Mesothelial cell of epicardium (in vitro differentiated cells): ENCODE measurements at regions not wholly inside any gene's neighbourhood (a gene's known extent, or its start where the extent isn't known, plus 50 kb on each side); places are given as distances from the start of the nearest gene placed in this dataset.

Experiments
- DNase-seq, 2 experiments: peaks; one replicate each; pipeline ENCODE4 v3.0.0; 2021; ENCODE audit warnings: low spot score in 2 of 2; ENCODE audit not compliant: unreplicated experiment in 2 of 2
- H3K27ac Mint-ChIP-seq: 2 replicates; pipeline ENCODE4 v1.8.0; 2021; ENCODE audit warnings: mixed read lengths
- H3K27me3 Mint-ChIP-seq: 2 replicates; pipeline ENCODE4 v1.8.0; 2021; ENCODE audit warnings: low read depth, mixed read lengths
- H3K36me3 Mint-ChIP-seq: 2 replicates; pipeline ENCODE4 v1.8.0; 2021; ENCODE audit warnings: mixed read lengths
- H3K4me1 Mint-ChIP-seq: 2 replicates; pipeline ENCODE4 v1.8.0; 2021; ENCODE audit warnings: mixed read lengths
- H3K4me3 Mint-ChIP-seq: 2 replicates; pipeline ENCODE4 v1.8.0; 2021; ENCODE audit warnings: mild to moderate bottlenecking, moderate library complexity, mixed read lengths
- H3K9me3 Mint-ChIP-seq: 2 replicates; pipeline ENCODE4 v1.8.0; 2021; ENCODE audit warnings: mixed read lengths
- CTCF ChIP-seq: fragments of 200-600 bp; sonication (generic); IDR thresholded peaks from one replicate; pipeline ENCODE4 v1.5.0; 2021; ENCODE audit warnings: antibody characterized with exemption; ENCODE audit not compliant: unreplicated experiment

GRCh38 chr10:113292743-113293142 lies 260.1 kb upstream of the HABP2 start:
- H3K27me3 Mint-ChIP-seq, result no peaks in the 10 kb centered on the region
- no peak for DNase-seq
- H3K27ac Mint-ChIP-seq, result no peak overlapping the region
- no peak overlapping the region for H3K4me3 Mint-ChIP-seq
- TF ChIP-seq CTCF, result no peak
- H3K36me3 Mint-ChIP-seq, result no peaks in the 10 kb centered on the region
- peaks cover 8% of the 10 kb centered on the region for H3K4me1 Mint-ChIP-seq
- no peaks in the 10 kb centered on the region for H3K9me3 Mint-ChIP-seq

- no peak for DNase-seq
Observed at GRCh38 chr10:113293167-113293566, 259.7 kb upstream of the HABP2 start.

GRCh38 chr10:113294868-113295267 lies 258.0 kb upstream of the HABP2 start:
- H3K4me1 Mint-ChIP-seq, result peaks cover 23% of the 10 kb centered on the region
- no peak overlapping the region for H3K4me3 Mint-ChIP-seq
- no peaks in the 10 kb centered on the region for H3K36me3 Mint-ChIP-seq
- H3K9me3 Mint-ChIP-seq, result no peaks in the 10 kb centered on the region
- H3K27me3 Mint-ChIP-seq, result no peaks in the 10 kb centered on the region
- no peak for TF ChIP-seq CTCF
- H3K27ac Mint-ChIP-seq, result no peak overlapping the region
- no peak for DNase-seq

More at GRCh38 chr10:113293167-113293566, 259.7 kb upstream of the HABP2 start:
- Mint-ChIP-seq H3K4me3 (no peak overlapping the region), H3K27me3 (no peaks in the 10 kb centered on the region), H3K36me3 (no peaks in the 10 kb centered on the region), H3K9me3 (no peaks in the 10 kb centered on the region), H3K27ac (no peak overlapping the region), H3K4me1 (peaks cover 12% of the 10 kb centered on the region)
- TF ChIP-seq CTCF, result no peak

GRCh38 chr10:113297226-113297625 lies 255.6 kb upstream of the HABP2 start:
- no peak for DNase-seq
- no peak overlapping the region for H3K4me3 Mint-ChIP-seq
- no peaks in the 10 kb centered on the region for H3K9me3 Mint-ChIP-seq
- H3K36me3 Mint-ChIP-seq, result no peaks in the 10 kb centered on the region
- no peak overlapping the region for H3K27ac Mint-ChIP-seq
- H3K27me3 Mint-ChIP-seq, result no peaks in the 10 kb centered on the region
- no peak for TF ChIP-seq CTCF
- H3K4me1 Mint-ChIP-seq, result peaks cover 23% of the 10 kb centered on the region

- no peak overlapping the region for H3K27ac Mint-ChIP-seq
- peaks cover 23% of the 10 kb centered on the region for H3K4me1 Mint-ChIP-seq
- no peaks in the 10 kb centered on the region for H3K27me3 Mint-ChIP-seq
- no peak for TF ChIP-seq CTCF
- no peak for DNase-seq
- H3K9me3 Mint-ChIP-seq, result no peaks in the 10 kb centered on the region
- no peak overlapping the region for H3K4me3 Mint-ChIP-seq
- H3K36me3 Mint-ChIP-seq, result no peaks in the 10 kb centered on the region
Observed at GRCh38 chr10:113298616-113299015, 254.2 kb upstream of the HABP2 start.

- H3K4me3 Mint-ChIP-seq, result no peak overlapping the region
- no peaks in the 10 kb centered on the region for H3K36me3 Mint-ChIP-seq
- H3K9me3 Mint-ChIP-seq, result no peaks in the 10 kb centered on the region
- H3K27ac Mint-ChIP-seq, result no peak overlapping the region
- H3K27me3 Mint-ChIP-seq, result no peaks in the 10 kb centered on the region
- H3K4me1 Mint-ChIP-seq, result peaks cover 23% of the 10 kb centered on the region
- DNase-seq, result no peak
- no peak for TF ChIP-seq CTCF
Observed at GRCh38 chr10:113300201-113300600, 252.7 kb upstream of the HABP2 start.
